DND-41 (cell line): ENCODE measurements at regions not wholly inside any gene's neighbourhood (a gene's known extent, or its start where the extent isn't known, plus 50 kb on each side); places are given as distances from the start of the nearest gene placed in this dataset.

Source experiments
- EZH2 ChIP-seq: IDR thresholded peaks from 3 replicates; pipeline ENCODE4 v1.6.1; 2012; ENCODE audit warnings: borderline replicate concordance, low read depth, mild to moderate bottlenecking, moderate library complexity, low read length, inconsistent platforms; ENCODE audit not compliant: severe bottlenecking
- TF ChIP-seq, protein P1 (sequence below): IDR thresholded peaks from 2 replicates; pipeline ENCODE4 v1.5.1; 2012; ENCODE audit warnings: borderline replicate concordance, low read length, moderate library complexity, mild to moderate bottlenecking; ENCODE audit not compliant: poor library complexity, severe bottlenecking; ENCODE audit errors: extremely low read depth

DNA sequence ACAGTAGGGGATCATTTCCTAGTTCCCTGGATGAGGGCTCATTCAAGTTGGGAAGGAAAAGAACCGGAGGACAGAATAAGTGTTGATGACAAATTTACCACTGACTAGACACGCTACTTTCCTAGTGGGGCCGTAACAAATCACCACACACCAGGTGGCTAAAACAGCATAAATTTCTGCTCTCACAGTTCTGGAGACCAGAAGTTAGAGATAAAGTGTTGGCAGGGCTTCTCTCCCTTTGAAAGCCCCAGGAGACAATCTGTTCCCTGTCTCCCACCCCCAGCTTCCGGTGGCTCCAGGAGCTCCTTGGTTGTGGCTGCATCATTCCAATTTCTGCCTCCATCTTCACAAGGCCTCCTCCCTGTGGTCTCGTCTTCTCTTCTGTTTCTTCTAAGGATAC is 65.4 kb upstream of the ARGLU1 start:
- TF ChIP-seq, protein P1, sequence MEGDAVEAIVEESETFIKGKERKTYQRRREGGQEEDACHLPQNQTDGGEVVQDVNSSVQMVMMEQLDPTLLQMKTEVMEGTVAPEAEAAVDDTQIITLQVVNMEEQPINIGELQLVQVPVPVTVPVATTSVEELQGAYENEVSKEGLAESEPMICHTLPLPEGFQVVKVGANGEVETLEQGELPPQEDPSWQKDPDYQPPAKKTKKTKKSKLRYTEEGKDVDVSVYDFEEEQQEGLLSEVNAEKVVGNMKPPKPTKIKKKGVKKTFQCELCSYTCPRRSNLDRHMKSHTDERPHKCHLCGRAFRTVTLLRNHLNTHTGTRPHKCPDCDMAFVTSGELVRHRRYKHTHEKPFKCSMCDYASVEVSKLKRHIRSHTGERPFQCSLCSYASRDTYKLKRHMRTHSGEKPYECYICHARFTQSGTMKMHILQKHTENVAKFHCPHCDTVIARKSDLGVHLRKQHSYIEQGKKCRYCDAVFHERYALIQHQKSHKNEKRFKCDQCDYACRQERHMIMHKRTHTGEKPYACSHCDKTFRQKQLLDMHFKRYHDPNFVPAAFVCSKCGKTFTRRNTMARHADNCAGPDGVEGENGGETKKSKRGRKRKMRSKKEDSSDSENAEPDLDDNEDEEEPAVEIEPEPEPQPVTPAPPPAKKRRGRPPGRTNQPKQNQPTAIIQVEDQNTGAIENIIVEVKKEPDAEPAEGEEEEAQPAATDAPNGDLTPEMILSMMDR, result no peak
- no peak for TF ChIP-seq EZH2
